Suprapubic skin (tissue), 4 donors: ENCODE measurements at regions not wholly inside any gene's neighbourhood (a gene's known extent, or its start where the extent isn't known, plus 50 kb on each side); places are given as distances from the start of the nearest gene placed in this dataset.

Experiments used
- DNase-seq, 2 donors: peaks; one replicate each; pipeline ENCODE4 v3.0.0-alpha.2; 2019; ENCODE audit warnings: low spot score in 2 of 2
- H3K27ac ChIP-seq: fragments of 200-600 bp; sonication (generic); one replicate; pipeline ENCODE4 v1.5.1; 2019
- H3K27me3 ChIP-seq: fragments of 200-600 bp; sonication (generic); one replicate; pipeline ENCODE4 v1.5.1; 2019
- H3K36me3 ChIP-seq: fragments of 200-600 bp; sonication (generic); one replicate; pipeline ENCODE4 v1.5.1; 2019
- H3K4me1 ChIP-seq: fragments of 200-600 bp; sonication (generic); one replicate; pipeline ENCODE4 v1.5.1; 2019
- H3K4me3 ChIP-seq: fragments of 200-600 bp; sonication (generic); one replicate; pipeline ENCODE4 v1.5.1; 2019; ENCODE audit warnings: mild to moderate bottlenecking
- H3K9me3 ChIP-seq: fragments of 200-600 bp; sonication (generic); one replicate; pipeline ENCODE4 v1.5.1; 2019
- EP300 ChIP-seq: sonication (generic); formaldehyde crosslinking; IDR thresholded peaks from one replicate; pipeline ENCODE4 v1.6.1; 2017; ENCODE audit warnings: antibody characterized with exemption
- POLR2A ChIP-seq, 2 donors: fragments of 450-650 bp; IDR thresholded peaks; one replicate each; pipeline ENCODE4 v1.6.1; 2017; ENCODE audit warnings: antibody characterized with exemption in 2 of 2, mild to moderate bottlenecking in 2 of 2, moderate library complexity in 2 of 2
- POLR2AphosphoS5 ChIP-seq, 3 donors: sonication (generic); formaldehyde crosslinking; IDR thresholded peaks; one replicate each; pipeline ENCODE4 v1.6.1; 2017; ENCODE audit warnings: antibody characterized with exemption in 3 of 3
- whole genome bisulfite sequencing: methylation state at CpG from one replicate; pipeline ENCODE4 v1.1.5; 2018; 5-methylcytosine and 5-hydroxymethylcytosine counted together
- TF ChIP-seq, protein P1 (sequence below), 2 donors: fragments of 200-600 bp in 1 of 2; fragments of 450-650 bp in 1 of 2; sonication (generic) in 1 of 2; IDR thresholded peaks; one replicate each; pipeline ENCODE4 v1.5.1; 2016 to 2019; ENCODE audit warnings: antibody characterized with exemption in 2 of 2, mild to moderate bottlenecking in 1 of 2, moderate library complexity in 1 of 2

DNA sequence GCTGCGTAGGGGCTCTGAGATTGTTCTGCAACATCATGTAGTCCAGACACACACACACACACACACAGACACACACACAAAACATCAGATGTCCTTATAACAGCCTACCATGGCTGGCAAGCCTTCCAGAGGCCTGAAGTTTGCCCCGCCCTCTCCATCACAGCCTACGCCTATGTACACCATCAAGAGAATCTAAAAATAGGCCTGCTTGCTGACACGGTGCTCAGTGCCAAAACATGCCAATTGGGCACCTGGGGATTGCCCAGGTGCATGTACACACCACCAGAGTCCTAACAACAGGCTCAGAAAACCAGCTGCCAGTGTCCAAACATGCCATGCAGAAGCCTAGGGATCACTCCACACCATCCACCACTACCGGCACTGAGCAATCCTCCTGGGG, 391.7 kb upstream of the SPTLC3 start:
- Histone ChIP-seq H3K9me3 (peaks cover 8% of the 10 kb centered on the region), H3K4me1 (no peaks in the 10 kb centered on the region), H3K4me3 (no peak overlapping the region), H3K27me3 (no peaks in the 10 kb centered on the region), H3K36me3 (no peaks in the 10 kb centered on the region), H3K27ac (no peak overlapping the region)
- WGBS, result 71% methylated on average over 4 of the region's 5 CpGs
- no peak for DNase-seq
- TF ChIP-seq EP300 (no peak), POLR2A (IDR thresholded peaks at IDR 0.05) (no peak), POLR2AphosphoS5 (IDR thresholded peaks at IDR 0.05) (no peak)
- TF ChIP-seq, protein P1, sequence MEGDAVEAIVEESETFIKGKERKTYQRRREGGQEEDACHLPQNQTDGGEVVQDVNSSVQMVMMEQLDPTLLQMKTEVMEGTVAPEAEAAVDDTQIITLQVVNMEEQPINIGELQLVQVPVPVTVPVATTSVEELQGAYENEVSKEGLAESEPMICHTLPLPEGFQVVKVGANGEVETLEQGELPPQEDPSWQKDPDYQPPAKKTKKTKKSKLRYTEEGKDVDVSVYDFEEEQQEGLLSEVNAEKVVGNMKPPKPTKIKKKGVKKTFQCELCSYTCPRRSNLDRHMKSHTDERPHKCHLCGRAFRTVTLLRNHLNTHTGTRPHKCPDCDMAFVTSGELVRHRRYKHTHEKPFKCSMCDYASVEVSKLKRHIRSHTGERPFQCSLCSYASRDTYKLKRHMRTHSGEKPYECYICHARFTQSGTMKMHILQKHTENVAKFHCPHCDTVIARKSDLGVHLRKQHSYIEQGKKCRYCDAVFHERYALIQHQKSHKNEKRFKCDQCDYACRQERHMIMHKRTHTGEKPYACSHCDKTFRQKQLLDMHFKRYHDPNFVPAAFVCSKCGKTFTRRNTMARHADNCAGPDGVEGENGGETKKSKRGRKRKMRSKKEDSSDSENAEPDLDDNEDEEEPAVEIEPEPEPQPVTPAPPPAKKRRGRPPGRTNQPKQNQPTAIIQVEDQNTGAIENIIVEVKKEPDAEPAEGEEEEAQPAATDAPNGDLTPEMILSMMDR (IDR thresholded peaks at IDR 0.05), result no peak

DNA sequence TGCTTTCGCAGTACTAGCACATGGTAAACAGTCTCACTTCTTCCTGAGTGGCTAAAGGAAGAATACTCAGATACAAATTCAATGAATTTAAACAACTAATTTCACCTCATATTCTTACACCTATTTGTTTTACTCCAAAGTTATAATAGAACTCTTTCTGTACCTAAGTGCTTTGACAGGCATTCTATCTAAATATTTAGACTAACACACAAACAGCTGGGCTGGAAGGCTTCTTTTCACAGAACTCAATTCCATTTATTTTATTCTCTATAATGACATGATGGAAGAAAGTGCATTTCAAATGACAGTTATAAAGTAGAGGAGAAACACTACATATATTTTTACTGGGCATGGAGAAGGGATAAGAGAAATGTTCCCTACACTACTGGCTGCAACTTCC, 384.9 kb upstream of the SPTLC3 start:
- DNase-seq, result no peak
- no peak for TF ChIP-seq POLR2AphosphoS5 (IDR thresholded peaks at IDR 0.05)
- TF ChIP-seq, protein P1 (IDR thresholded peaks at IDR 0.05), result no peak
- no peak for TF ChIP-seq POLR2A (IDR thresholded peaks at IDR 0.05)
- TF ChIP-seq EP300, result no peak
- WGBS, result 94% methylated on average over 1 of the region's 1 CpG

DNA sequence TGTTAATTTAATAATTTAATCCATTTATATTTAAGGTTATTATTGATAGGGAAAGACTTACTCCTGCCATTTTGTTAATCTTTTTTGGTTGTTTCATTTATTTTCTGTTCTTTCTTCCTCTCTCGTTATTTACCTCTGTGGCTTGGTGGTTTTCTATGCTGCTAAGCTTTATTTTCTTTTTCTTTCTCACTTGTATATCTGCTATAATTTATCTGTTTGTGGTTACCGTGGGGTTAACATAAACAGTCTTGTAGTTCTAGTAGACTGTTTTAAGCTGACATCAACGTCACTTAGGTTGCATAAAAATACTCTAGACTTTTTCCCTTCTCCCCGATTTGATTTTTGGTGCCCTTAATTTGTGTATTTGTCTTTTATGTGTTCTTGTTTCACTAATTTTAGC, 381.3 kb upstream of the SPTLC3 start:
- DNase-seq, result no peak
- Histone ChIP-seq H3K27ac (no peak overlapping the region), H3K9me3 (no peaks in the 10 kb centered on the region), H3K27me3 (no peaks in the 10 kb centered on the region), H3K4me1 (no peaks in the 10 kb centered on the region), H3K36me3 (no peaks in the 10 kb centered on the region), H3K4me3 (no peak overlapping the region)
- WGBS, result 76% methylated on average over 4 of the region's 4 CpGs
- no peak for TF ChIP-seq POLR2A (IDR thresholded peaks at IDR 0.05)
- TF ChIP-seq EP300, result no peak
- no peak for TF ChIP-seq POLR2AphosphoS5 (IDR thresholded peaks at IDR 0.05)
- TF ChIP-seq, protein P1 (IDR thresholded peaks at IDR 0.05), result no peak

More for the DNA sequence above, 384.9 kb upstream of the SPTLC3 start:
- Histone ChIP-seq H3K36me3 (no peaks in the 10 kb centered on the region), H3K4me3 (no peak overlapping the region), H3K27ac (no peak overlapping the region), H3K9me3 (no peaks in the 10 kb centered on the region), H3K27me3 (no peaks in the 10 kb centered on the region), H3K4me1 (no peaks in the 10 kb centered on the region)

DNA sequence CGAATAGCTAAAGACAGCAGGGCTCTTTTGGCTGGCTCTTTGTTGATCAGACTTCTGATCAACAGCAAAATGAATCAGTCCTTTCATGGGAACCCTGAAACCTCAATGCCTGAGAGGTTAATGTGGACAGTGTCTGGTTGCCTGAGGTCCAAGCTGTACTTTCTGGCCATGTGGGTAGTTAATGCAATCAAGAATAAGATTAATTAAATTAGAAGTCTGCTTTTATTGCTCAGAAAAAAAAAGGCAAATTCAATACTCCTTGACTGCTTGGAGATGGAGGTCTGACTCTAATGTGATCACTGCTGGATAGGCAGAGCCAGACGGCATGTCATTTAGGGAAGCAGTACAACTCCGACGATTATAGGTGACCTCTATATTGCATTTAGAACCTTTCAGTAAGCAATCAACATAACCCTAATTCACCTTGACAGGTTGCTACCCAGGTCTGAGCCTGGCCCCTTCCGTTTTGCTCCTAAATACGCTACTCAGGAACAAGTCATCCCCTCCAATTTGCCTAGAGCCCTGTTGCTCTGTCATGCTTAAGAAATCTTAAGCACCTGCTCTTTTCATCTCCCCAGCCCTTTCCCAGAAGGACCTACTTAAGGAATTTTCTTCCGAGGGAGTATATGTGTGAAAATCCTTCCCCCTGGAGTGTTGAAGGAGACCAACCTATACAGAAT, 370.0 kb upstream of the SPTLC3 start:
- Histone ChIP-seq H3K4me3 (no peak overlapping the region), H3K9me3 (no peaks in the 10 kb centered on the region), H3K36me3 (no peaks in the 10 kb centered on the region), H3K27ac (no peak overlapping the region), H3K27me3 (no peaks in the 10 kb centered on the region), H3K4me1 (no peaks in the 10 kb centered on the region)
- no peak for DNase-seq
- 45% methylated on average over 7 of the region's 7 CpGs for WGBS
- no peak for TF ChIP-seq POLR2A (IDR thresholded peaks at IDR 0.05)
- TF ChIP-seq POLR2AphosphoS5 (IDR thresholded peaks at IDR 0.05), result no peak
- TF ChIP-seq, protein P1 (IDR thresholded peaks at IDR 0.05), result no peak
- TF ChIP-seq EP300, result no peak

DNA sequence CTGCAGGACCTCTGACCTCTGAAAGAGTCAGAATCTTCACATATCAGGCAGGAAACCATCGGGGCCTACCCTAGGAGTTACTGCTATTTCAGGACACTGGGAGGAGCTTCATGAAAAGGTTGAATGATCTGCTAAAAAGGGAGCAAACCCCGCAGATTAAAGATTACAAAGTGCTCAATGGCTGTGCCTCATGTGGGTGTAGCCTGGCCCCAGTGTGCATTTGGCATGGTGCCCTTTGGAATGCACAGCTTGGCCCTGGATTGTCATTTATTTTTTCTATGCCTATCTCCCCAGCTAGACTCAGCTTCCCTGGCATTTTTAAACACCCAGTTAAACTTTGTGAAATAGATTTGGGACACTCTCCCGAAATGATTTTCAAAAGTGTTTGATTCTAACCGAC, 368.5 kb upstream of the SPTLC3 start:
- Histone ChIP-seq H3K9me3 (no peaks in the 10 kb centered on the region), H3K4me3 (no peak overlapping the region), H3K36me3 (no peaks in the 10 kb centered on the region), H3K4me1 (no peaks in the 10 kb centered on the region), H3K27ac (no peak overlapping the region), H3K27me3 (no peaks in the 10 kb centered on the region)
- no peak for TF ChIP-seq EP300
- no peak for TF ChIP-seq POLR2A (IDR thresholded peaks at IDR 0.05)
- TF ChIP-seq, protein P1 (IDR thresholded peaks at IDR 0.05), result no peak
- no peak for TF ChIP-seq POLR2AphosphoS5 (IDR thresholded peaks at IDR 0.05)
- WGBS, result 78% methylated on average over 4 of the region's 4 CpGs
- no peak for DNase-seq
